Stimulated activated CD4-positive, alpha-beta T cell treated with anti-CD3 and anti-CD28 coated beads, Interleukin-12 subunit alpha, Interleukin-12 subunit beta, amount 100 ng/mL, for 24 hours (primary cell): ENCODE measurements at regions not wholly inside any gene's neighbourhood (a gene's known extent, or its start where the extent isn't known, plus 50 kb on each side); places are given as distances from the start of the nearest gene placed in this dataset.

Experiments used
- DNase-seq, 2 experiments: peaks; one replicate each; pipeline ENCODE4 v3.0.0-alpha.2; 2020; ENCODE audit warnings: low read depth in 2 of 2

DNA sequence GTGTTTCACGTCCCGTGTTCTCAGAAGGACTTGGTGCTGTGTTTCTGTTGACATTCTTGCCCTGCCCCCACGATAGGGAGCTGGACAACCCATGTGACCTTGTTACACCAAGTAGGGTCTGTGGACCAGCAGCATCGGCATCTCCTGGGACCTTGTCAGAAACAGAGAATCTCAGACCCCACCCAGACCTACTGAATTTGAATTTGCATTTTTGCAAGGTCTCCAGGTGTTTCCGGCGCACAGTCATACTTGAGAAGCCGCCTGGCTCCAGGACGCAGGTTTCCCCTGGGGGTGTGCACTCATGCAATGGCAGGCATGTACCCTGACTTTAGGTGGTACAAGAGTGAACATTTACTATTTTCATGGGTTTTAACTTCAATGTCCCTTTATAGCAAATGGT lies 117.9 kb downstream of the TLE3 start:
- DNase-seq, result no peak

DNA sequence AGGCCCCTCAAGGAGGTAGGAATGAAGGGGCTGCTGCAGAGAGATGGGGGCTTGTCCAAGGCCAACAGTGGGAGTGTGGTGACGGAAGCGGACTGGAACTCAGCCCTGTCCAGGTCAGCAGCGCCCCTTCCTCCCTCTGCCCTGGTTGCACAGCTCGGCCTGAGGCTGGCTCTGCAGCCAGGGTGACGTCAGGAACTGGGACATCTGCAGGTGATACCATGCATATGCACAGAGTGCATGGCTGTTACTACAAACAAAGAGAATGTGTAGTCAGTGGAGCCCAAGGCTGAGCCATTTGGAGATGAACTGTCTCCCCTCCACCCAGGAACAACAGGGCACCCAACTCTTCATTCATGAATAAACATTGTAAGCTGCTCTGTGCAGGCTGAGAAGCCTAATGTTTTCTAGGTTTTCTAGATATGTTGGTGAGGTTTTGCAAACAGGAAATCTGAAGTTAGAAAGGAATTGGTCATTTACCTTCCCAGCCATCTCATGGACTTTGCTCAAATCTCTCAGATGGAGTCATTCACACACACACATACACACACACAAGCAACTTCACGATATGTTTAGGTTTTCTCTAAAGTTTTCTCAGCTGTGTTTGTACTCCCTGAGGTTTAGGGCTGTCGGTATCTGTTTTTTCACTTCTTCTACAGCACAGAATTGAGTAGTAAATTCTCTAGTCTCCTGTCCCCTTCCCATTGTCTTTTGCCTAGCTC lies 117.2 kb downstream of the TLE3 start:
- DNase-seq, result no peak

DNA sequence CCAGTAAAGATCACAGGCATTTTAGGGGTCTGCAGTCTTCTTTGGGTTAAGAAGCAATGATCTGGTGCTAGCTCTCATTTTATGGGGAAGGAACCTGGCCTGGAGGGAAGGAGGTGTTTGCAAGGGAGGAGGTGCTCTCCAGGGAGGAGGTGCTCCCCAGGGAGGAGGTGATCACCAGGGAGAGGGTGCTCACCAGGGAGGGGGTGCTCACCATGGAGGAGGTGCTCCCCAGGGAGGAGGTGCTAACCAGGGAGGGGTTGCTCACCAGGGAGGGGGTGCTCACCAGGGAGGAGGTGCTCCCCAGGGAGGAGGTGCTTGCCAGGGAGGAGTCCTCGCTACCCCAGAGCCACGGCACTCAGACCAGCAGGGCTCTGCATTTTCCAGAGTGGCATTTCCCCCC lies 115.7 kb downstream of the TLE3 start:
- no peak for DNase-seq

DNA sequence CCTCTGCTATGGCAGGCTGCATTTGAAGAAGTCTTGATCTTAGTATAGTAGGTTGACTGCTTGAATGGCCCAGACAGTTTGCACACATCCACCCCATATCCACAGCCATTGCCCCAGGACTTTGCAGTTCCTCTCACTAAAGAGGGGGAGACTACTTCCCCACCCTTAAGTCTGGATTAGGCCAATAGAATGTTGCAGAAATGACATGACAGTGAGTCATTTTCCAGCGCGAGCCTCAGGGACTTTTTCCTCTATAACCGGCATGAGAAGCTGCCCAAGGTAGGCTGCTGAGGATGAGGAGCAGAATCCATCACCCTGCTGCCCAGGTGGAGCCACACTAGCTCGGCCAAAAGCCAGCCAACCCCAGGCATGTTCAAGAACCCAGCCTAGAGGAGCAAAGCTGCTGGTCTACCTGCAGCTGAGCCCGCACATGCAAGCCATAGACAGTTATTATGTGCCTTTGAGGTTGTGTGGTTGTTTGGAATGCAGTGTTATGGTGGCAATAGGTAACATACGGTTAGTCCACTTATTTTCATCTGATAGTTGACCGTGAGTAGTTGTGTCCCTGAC lies 113.9 kb downstream of the TLE3 start:
- DNase-seq, result no peak

DNA sequence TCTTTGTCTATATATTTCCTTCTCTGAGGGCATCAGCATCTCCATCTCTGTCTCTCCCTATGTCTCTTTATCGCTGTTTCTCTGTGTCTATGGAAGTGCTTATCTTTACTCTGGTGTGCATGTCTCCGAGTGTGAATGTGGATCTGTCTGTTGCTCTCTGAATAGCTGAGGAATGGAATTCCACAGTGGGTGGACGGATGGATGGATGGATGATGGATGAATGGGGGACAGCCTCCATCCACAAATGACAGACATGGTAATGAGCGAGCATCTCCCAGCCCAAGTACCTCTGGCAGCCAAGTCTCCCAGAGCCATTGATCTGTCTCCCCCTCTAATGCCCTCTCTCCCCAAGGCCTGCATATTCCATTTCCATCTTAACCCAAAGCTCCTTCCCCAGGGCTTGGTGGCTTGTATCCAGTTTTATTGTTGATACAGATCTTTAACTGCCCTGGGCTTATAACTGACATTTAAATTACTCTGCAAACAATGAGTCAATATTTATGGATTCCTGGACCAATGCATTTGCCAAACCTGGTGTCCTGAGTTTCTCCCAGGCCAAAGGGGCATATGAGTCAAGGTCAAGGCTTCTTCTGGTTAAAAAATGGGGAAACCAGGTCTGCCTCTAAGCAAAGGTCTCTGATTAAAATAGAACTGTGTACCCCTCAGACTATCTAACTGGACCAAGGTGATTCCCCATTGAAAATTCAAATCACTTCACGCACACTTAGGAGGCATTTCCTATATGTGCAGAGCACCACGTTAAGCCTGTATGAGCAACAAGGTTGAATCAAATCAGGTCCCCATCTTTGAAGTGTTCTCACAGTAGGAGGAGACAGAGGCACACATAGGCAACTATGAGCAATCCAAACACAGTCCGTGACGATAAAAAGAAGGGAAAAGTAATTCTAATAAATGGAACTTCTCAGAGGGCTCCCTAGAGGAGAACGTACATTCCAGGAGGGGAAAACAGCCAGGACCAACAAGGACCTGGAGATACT lies 109.9 kb downstream of the TLE3 start:
- no peak for DNase-seq

DNA sequence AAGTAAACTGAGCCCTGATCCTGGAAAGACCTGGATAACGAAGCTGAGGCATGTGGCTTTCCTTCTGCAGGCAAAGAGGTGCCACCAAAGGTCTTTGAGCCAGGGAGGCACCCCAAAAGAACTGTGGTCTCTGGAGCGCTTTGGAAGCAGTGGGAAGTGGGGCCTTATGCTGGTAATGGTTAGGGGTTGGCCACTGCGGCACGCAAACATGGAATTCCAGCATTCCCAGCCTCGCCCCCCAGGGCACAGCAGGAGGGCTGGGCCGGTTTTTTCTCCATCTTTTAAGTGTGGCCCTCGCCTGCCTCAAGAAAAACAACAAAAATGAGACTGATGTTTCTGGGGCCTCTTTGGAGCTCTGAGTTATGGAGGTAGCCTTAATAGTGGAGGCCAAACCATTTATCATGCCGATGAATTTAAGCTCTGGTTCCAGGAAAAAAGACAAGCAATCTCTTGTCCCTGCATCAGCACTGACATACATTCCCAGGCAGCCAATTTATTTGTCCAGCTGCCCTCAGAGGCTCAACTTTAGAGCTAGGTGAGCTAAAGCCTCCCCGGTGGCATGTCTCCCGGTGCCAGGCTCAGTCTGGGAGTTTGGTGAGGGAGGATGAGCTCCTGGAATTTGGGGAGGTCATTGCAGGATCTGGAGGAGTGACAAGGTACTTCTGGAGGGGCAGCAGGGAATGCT lies 109.0 kb downstream of the TLE3 start:
- no peak for DNase-seq

DNA sequence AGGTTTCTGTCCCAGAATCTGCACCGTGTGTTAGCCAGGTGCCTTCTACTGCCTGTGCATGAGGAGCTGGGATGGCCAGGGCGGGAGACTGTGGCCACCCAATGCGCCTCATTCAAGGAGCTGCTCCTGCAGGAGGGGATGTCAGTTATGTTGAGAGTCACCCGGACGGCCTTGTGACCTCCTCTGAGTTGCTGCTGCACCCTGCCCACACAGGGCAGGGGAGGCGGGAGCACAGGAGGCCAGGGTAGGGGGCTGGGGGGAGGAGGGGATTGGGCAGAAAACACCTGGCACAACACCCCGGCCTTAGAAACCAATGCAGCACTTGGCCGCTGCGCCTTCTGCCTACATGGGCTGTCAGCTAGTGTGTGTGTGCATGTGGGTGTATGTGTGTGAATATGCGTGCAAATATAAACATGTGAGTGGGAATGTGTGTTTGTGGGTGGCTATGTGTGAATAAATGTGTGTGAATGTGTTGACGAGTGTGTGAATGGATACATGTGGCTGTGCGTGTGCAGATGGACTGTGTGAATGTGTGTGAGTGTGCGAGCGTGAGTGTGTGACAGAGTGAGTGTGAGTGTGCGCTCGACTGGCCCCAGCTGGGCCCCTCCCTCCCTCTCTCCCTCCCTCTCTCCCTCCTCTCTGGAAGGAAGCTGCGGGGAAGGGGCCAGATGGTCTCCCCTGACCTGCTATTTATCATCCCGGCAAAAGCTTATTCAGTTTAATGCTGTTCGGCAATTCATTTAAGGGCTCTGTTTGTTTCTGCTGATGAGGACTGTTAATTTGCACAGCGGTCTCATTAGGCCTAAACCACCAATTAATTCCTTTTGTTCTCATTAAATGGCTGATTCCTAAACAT lies 106.9 kb downstream of the TLE3 start:
- DNase-seq, result no peak

DNA sequence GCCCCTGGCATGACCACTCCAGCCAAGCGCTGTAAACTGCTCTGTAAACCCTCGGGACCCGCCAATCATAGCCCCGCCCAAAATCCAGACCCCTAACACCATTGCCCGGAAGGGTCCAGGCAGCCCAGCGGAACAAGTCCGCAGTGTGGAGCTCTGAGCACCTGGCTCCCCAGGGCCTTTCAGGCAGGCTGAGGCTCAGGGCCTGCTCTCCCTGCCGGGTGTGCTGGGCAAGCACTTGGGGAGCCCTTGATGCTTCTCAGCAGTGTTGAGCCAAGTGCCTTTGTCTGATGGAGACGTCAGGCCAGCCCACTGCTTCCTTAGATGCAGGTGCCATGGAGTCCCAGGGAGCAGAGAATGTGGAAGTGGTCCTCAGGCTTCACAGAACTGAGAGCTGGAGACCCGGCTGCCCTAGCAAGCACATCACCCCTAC lies 106.2 kb downstream of the TLE3 start:
- no peak for DNase-seq

DNA sequence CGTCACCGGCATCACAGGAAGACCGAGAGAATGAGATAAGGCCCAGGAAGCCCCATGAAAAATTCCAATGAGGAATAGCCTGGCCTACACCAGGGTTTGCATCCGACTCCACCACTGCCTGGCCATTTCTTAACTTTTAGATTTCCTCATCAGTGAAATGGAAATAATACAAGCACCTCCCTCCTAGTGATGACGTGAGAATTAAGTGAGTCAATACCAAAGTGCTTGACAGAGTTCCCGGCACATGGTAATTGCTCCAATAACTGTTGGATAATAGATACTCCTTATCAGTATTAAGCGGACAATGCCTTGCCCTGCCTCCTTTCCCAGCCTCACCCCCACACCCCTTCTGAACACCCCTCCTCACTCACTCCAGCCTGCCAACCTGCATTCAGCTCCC lies 105.4 kb downstream of the TLE3 start:
- DNase-seq, result no peak

DNA sequence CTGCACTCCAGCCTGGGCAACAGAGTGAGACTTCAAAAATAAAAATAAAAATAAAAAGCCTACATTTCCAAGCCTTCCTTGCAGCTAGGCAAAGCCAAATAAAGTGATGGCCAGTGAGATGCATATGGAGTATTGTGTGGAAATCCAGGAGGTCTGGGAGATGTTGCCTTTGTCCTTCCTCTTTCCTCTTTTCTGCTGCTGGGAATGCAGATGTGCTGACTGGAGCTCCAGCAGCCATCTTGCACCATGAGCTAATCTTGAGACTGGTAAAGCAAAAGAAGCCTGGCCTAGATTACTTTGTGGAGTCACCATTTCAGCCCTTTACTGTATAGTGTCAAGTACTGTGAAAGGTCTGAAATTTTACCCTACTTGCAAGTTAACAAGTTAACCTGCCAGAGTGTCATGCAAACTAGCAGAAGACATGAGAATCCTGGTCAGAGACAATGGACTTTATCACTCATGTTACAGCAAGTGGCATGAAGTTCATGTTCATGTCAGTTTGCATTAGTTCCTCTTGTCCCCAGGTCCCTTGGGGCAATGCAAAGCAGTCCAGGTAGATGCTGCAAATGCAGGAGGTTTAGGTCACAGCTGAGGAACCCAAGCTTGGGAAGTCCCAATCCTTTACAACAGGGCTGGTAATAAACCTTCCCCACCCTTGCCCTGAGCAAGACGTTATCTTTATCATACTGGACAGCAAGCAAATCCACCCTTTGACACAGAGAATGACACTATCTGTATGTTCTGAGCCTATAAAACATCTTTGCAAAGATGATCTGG lies 103.1 kb downstream of the TLE3 start:
- no peak for DNase-seq

DNA sequence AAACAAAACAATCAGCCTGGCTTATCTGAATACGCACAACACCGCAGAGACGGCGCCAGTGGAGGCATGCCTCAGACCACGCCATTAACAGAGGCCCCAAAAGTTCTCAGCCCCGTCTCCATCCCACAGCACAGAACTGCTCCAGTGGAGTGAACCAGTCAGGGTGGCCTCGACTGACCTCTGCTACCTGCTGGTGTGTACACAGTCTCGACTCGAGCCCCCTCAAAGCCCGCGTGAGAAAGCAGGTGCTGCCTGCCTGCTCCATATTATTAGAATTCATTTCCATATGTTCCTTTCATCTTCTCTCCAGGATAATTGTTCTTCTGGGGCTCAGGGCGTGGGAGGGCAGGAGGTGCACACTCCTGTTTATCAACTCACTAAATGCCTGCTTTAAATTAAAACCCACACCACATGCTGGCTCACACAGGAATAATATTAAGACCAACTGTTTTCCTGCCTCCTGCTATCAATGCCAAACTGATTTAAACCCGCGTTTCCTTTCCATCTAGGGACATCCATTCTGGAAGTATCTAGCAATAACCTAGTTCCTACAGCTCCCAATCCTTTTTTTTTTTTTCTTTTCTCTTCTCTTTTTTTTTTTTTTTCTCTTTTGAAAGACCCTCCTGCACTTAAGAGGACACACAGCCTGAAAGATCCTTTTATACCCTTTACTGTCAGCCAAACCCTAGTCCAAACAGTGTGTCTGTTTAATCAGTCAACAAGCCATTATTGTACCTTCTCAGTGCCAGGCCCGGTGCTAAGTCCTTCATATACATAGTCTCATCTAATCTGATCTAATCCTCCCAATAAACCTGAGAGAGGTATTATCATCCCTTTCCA lies 101.2 kb downstream of the TLE3 start:
- no peak for DNase-seq

DNA sequence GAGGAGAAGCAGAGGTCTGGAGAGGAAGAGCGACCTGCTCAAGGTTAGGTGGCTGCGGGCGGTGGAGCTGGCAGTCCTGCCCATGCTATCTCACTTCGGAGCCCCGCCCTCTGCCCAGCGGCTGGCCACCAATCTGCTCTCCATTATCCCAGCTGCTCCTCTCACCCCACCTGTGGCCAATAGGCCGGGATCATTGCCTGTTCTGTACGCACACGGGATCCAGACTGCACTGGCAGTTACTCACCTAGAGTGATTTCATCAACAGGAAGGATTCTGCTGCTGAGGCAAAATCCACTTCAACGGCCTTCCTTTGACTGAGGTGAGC lies 100.6 kb downstream of the TLE3 start:
- no peak for DNase-seq
